ENCODE measurements at regions not wholly inside any gene's neighbourhood (a gene's known extent, or its start where the extent isn't known, plus 50 kb on each side); places are given as distances from the start of the nearest gene placed in this dataset.

DNA sequence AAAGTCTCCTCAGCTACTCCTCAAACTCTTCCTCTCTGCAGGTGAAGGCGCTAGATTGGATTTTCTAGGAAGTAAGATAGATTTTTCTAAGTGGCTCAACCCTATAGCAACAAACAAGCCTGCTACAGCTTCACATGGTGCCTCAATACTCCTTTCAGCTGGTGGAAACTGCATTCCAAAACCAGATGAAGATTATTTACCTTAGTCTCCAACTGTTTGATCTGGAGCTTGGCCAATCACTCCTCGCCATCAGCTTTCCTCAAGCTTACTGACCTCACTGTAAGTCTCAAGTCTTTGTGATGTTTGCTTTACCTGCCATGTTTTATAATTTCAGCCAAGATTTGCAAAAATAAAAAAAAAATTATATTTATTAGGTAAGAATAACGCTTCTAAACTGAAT lies 622.4 kb downstream of the CHSY3 start:
- no peak overlapping the region for H3K9ac ChIP-seq (ENCODE audit: extremely low read depth, insufficient read length, low read length)
- TF ChIP-seq, protein P1, sequence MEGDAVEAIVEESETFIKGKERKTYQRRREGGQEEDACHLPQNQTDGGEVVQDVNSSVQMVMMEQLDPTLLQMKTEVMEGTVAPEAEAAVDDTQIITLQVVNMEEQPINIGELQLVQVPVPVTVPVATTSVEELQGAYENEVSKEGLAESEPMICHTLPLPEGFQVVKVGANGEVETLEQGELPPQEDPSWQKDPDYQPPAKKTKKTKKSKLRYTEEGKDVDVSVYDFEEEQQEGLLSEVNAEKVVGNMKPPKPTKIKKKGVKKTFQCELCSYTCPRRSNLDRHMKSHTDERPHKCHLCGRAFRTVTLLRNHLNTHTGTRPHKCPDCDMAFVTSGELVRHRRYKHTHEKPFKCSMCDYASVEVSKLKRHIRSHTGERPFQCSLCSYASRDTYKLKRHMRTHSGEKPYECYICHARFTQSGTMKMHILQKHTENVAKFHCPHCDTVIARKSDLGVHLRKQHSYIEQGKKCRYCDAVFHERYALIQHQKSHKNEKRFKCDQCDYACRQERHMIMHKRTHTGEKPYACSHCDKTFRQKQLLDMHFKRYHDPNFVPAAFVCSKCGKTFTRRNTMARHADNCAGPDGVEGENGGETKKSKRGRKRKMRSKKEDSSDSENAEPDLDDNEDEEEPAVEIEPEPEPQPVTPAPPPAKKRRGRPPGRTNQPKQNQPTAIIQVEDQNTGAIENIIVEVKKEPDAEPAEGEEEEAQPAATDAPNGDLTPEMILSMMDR (conservative IDR thresholded peaks at IDR 0.05) = no peak
- H2AFZ ChIP-seq (ENCODE audit: low read length) = no peak overlapping the region
- no peak overlapping the region for H2BK12ac ChIP-seq (ENCODE audit: insufficient read length, low read depth, low read length)
- no peak overlapping the region for H3K27ac Mint-ChIP-seq
- no peak overlapping the region for H4K91ac ChIP-seq (ENCODE audit: insufficient read length, low read depth, low read length)
- no peaks in the 10 kb centered on the region for H3K36me3 Mint-ChIP-seq (ENCODE audit: insufficient read depth in 1 of 3, low read depth in 3 of 3)
- H2AK5ac ChIP-seq (ENCODE audit: insufficient read length, low read length) = no peak overlapping the region
- no peaks in the 10 kb centered on the region for H3K9me3 ChIP-seq (ENCODE audit: control insufficient read depth, low read depth, low read length)
- no peak overlapping the region for H3K4ac ChIP-seq (ENCODE audit: low read depth, low read length)
- H3K27ac ChIP-seq (ENCODE audit: insufficient read length, low read depth, low read length) = no peak overlapping the region
- H3K9me3 Mint-ChIP-seq = peaks cover 0 to 2% of the 10 kb centered on the region in 2 experiments; a peak in 1 of 5 replicates
- WGBS (ENCODE audit: extremely low coverage, insufficient read length, low lambda C conversion rate) = no CpG with 5 or more reads among the region's 3 CpGs
- no peak overlapping the region for H2BK120ac ChIP-seq (ENCODE audit: low read depth, low read length, poor library complexity, severe bottlenecking)
- H2BK5ac ChIP-seq (ENCODE audit: insufficient read length, low read length) = no peak overlapping the region
- no peak overlapping the region for H3K56ac ChIP-seq (ENCODE audit: insufficient read length, low read depth, low read length)
- no peaks in the 10 kb centered on the region for H3K23me2 ChIP-seq (ENCODE audit: insufficient read length, low read depth, low read length, poor library complexity, severe bottlenecking)
- no peak overlapping the region for H3K4me3 Mint-ChIP-seq
- H3K27me3 Mint-ChIP-seq (ENCODE audit: low read depth) = no peaks in the 10 kb centered on the region
- no peaks in the 10 kb centered on the region for H3K79me2 ChIP-seq (ENCODE audit: insufficient read depth, low read length)
- no peak overlapping the region for H4K8ac ChIP-seq (replicated peaks; ENCODE audit: insufficient read length, low read depth, low read length)
- H4K20me1 ChIP-seq (ENCODE audit: control insufficient read depth, insufficient read depth, insufficient read length) = no peaks in the 10 kb centered on the region
- no peak overlapping the region for H3K23ac ChIP-seq (ENCODE audit: insufficient read length, low read depth, low read length)
- no peak overlapping the region for H3K14ac ChIP-seq (ENCODE audit: insufficient read depth, low read length)
- H3K4me1 Mint-ChIP-seq = peaks cover 2% of the 10 kb centered on the region in 2 experiments
- H2BK15ac ChIP-seq (ENCODE audit: low read depth, low read length) = no peak overlapping the region
- H3K79me1 ChIP-seq (ENCODE audit: insufficient read depth, low read depth, low read length, poor library complexity, severe bottlenecking) = no peaks in the 10 kb centered on the region
- H3K4me1 ChIP-seq (ENCODE audit: insufficient read depth, low read length) = no peaks in the 10 kb centered on the region
- no peak for DNase-seq
- no peaks in the 10 kb centered on the region for H3K27me3 ChIP-seq (ENCODE audit: insufficient read depth, low read length)
- H4K5ac ChIP-seq (ENCODE audit: insufficient read length, low read depth, low read length) = no peak overlapping the region
- no peak overlapping the region for H3K18ac ChIP-seq (ENCODE audit: insufficient read length, low read depth, low read length)
- no peak overlapping the region for H3T11ph ChIP-seq (ENCODE audit: low read length)
- no peak overlapping the region for H2BK20ac ChIP-seq (ENCODE audit: low read depth, low read length, poor library complexity, severe bottlenecking)
- no peak overlapping the region for H3K4me2 ChIP-seq (ENCODE audit: insufficient read depth, insufficient read length, low read length)
